ENCODE measurements at regions not wholly inside any gene's neighbourhood (a gene's known extent, or its start where the extent isn't known, plus 50 kb on each side); places are given as distances from the start of the nearest gene placed in this dataset.
"Not testable (repeated sequence)": the region's sequence is repeated elsewhere in the genome, so short reads cannot be mapped to it uniquely, and the experiment has no call there.

DNA sequence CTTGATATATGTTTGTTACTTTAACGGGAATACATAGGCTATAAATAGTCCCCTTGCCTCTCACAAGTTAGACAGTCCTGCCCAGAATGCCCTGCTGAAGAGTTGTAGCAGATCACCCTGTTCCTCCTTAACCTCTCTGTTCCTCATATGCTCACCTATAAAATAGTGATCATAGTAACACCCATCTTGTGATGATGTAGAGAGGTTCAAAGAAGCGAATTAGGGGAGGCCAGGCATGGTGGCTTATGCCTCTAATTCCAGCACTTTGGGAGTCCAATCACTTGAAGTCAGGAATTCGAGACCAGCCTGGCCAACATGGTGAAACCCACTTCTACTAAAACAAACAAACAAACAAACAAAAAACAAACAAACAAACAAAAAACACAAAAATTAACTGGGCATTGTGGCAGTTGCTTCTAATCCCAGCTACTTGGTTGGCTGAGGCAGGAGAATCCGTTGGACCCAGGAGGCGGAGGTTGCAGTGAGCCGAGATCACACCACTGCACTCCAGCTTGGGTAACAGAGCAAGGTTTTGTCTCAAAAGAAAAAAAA, 518.5 kb upstream of the TPTE start:
- not testable (repeated sequence) for TF ChIP-seq CTCF (IDR thresholded peaks at IDR 0.05 in 8 of 11, conservative IDR thresholded peaks at IDR 0.05 in 3 of 11); POLR2A (IDR thresholded peaks at IDR 0.05); POLR2AphosphoS5 (IDR thresholded peaks at IDR 0.05)
